Hepatocyte (in vitro differentiated cells): ENCODE measurements at regions not wholly inside any gene's neighbourhood (a gene's known extent, or its start where the extent isn't known, plus 50 kb on each side); places are given as distances from the start of the nearest gene placed in this dataset.

ENCODE experiments used
- EZH2 ChIP-seq: fragments of 200-600 bp; sonication (generic); IDR thresholded peaks from 2 replicates; pipeline ENCODE4 v1.6.1; 2016; ENCODE audit warnings: antibody characterized with exemption, mild to moderate bottlenecking, borderline replicate concordance
- EZH2phosphoT487 ChIP-seq: fragments of 200-600 bp; sonication (generic); IDR thresholded peaks from one replicate; pipeline ENCODE4 v1.6.1; 2018; ENCODE audit warnings: antibody characterized with exemption, mild to moderate bottlenecking, low read depth, moderate library complexity; ENCODE audit not compliant: unreplicated experiment, severe bottlenecking
- TF ChIP-seq, protein P1 (sequence below): fragments of 200-600 bp; sonication (generic); IDR thresholded peaks from 2 replicates; pipeline ENCODE4 v1.5.1; 2016; ENCODE audit warnings: antibody characterized with exemption, mild to moderate bottlenecking; ENCODE audit not compliant: poor library complexity

GRCh38 chr22:47724751-47725150 lies 962.3 kb downstream of the TBC1D22A start:
- TF ChIP-seq, protein P1, sequence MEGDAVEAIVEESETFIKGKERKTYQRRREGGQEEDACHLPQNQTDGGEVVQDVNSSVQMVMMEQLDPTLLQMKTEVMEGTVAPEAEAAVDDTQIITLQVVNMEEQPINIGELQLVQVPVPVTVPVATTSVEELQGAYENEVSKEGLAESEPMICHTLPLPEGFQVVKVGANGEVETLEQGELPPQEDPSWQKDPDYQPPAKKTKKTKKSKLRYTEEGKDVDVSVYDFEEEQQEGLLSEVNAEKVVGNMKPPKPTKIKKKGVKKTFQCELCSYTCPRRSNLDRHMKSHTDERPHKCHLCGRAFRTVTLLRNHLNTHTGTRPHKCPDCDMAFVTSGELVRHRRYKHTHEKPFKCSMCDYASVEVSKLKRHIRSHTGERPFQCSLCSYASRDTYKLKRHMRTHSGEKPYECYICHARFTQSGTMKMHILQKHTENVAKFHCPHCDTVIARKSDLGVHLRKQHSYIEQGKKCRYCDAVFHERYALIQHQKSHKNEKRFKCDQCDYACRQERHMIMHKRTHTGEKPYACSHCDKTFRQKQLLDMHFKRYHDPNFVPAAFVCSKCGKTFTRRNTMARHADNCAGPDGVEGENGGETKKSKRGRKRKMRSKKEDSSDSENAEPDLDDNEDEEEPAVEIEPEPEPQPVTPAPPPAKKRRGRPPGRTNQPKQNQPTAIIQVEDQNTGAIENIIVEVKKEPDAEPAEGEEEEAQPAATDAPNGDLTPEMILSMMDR, result no peak
- TF ChIP-seq EZH2phosphoT487, result no peak
- TF ChIP-seq EZH2, result no peak
